Spleen (tissue), 11 donors: ENCODE measurements at regions not wholly inside any gene's neighbourhood (a gene's known extent, or its start where the extent isn't known, plus 50 kb on each side); places are given as distances from the start of the nearest gene placed in this dataset.

ENCODE experiments used
- DNase-seq: peaks from one replicate; pipeline ENCODE4 v3.0.0-alpha.2; 2020
- H3K27ac ChIP-seq, 8 donors: fragments of 200-600 bp; sonication (generic) in 7 of 8; 1 replicate in 4 of 8; 2 replicates in 4 of 8; pipeline versions ENCODE4 v1.5.0 to v1.8.0; 2016 to 2021; ENCODE audit warnings: inconsistent platforms in 4 of 8, mild to moderate bottlenecking in 4 of 8, moderate library complexity in 1 of 8
- H3K27me3 ChIP-seq, 7 donors: fragments of 200-600 bp; sonication (generic) in 6 of 7; replicated peaks in 1 of 7; 1 replicate in 4 of 7; 2 replicates in 3 of 7; pipeline versions ENCODE4 v1.5.0 to v1.8.0; 2016 to 2021; ENCODE audit warnings: inconsistent platforms in 3 of 7, mild to moderate bottlenecking in 1 of 7
- H3K36me3 ChIP-seq, 6 donors: fragments of 200-600 bp; sonication (generic) in 5 of 6; 1 replicate in 4 of 6; 2 replicates in 2 of 6; pipeline versions ENCODE4 v1.5.0 to v1.8.0; 2016 to 2021; ENCODE audit warnings: inconsistent platforms in 2 of 6
- H3K4me1 ChIP-seq, 6 donors: fragments of 200-600 bp; sonication (generic) in 5 of 6; 1 replicate in 3 of 6; 2 replicates in 3 of 6; pipeline versions ENCODE4 v1.5.0 to v1.8.0; 2016 to 2021; ENCODE audit warnings: inconsistent platforms in 3 of 6
- H3K4me3 ChIP-seq, 8 donors: fragments of 200-600 bp; sonication (generic) in 7 of 8; 1 replicate in 4 of 8; 2 replicates in 4 of 8; pipeline versions ENCODE4 v1.5.0 to v1.8.0; 2016 to 2021; ENCODE audit warnings: inconsistent platforms in 4 of 8, mild to moderate bottlenecking in 4 of 8, moderate library complexity in 2 of 8
- H3K9me3 ChIP-seq, 8 donors: fragments of 200-600 bp; sonication (generic) in 7 of 8; 1 replicate in 4 of 8; 2 replicates in 4 of 8; pipeline versions ENCODE4 v1.5.0 to v1.8.0; 2016 to 2021; ENCODE audit warnings: inconsistent platforms in 4 of 8
- CTCF ChIP-seq, 11 experiments: fragments of 200-600 bp in 7 of 11; fragments of 450-650 bp in 4 of 11; sonication (generic) in 4 of 11; IDR thresholded peaks in 8 of 11; conservative IDR thresholded peaks in 3 of 11; 1 replicate in 7 of 11; 2 replicates in 4 of 11; pipeline versions ENCODE4 v1.4.0 to v1.8.0; 2016 to 2021; ENCODE audit warnings: antibody characterized with exemption in 11 of 11, inconsistent platforms in 4 of 11, mild to moderate bottlenecking in 1 of 11
- POLR2A ChIP-seq, 3 donors: fragments of 450-650 bp; IDR thresholded peaks; one replicate each; pipeline ENCODE4 v1.5.1; 2017; ENCODE audit warnings: antibody characterized with exemption in 3 of 3, mild to moderate bottlenecking in 1 of 3
- POLR2AphosphoS5 ChIP-seq, 3 donors: sonication (generic); formaldehyde crosslinking; IDR thresholded peaks; one replicate each; pipeline ENCODE4 v1.5.1; 2017; ENCODE audit warnings: antibody characterized with exemption in 3 of 3
- WGBS, 5 donors: extraction: QIAGEN DNeasy Blood & Tissue Kit in 3 of 5; methylation state at CpG; one replicate each; pipeline versions ENCODE4 v1.1.5 to v1.1.7; 2013 to 2018; 5-methylcytosine and 5-hydroxymethylcytosine counted together
- intact Hi-C: fragments of 100-400 bp; cut with DNase I; formaldehyde crosslinking; loops from one replicate; pipeline ENCODE4 v1.15.0; 2023; ENCODE audit warnings: low total_unique reads
- donor health status: healthy with polysubstance abuse.
- donor health status: DM: no; HTN: no; CAD: no; lungs with moderate emphysema.
- donor health status: DM: no; HTN: no; CAD: no.
- donor health status: Bipolar disorder and iron deficiency.
- donor health status: healthy.
- donor health status: DM: no; HTN: no; CAD: no.
- donor health status: DM: yes; HTN: yes; CAD: no.

GRCh38 chr12:93944911-93945310, 203.5 kb upstream of the PLXNC1 start:
- peaks cover 0 to 11% (median 4%) of the 10 kb centered on the region in 8 donors for H3K9me3 ChIP-seq
- no peaks in the 10 kb centered on the region for H3K27me3 ChIP-seq
- no peaks in the 10 kb centered on the region for H3K36me3 ChIP-seq
- H3K27ac ChIP-seq: no peak overlapping the region
- no peak overlapping the region for H3K4me3 ChIP-seq
- WGBS, 5 donors: 85 to 94% (median 90%) methylated on average over 2 of the region's 2 CpGs
- H3K4me1 ChIP-seq: no peaks in the 10 kb centered on the region
- TF ChIP-seq CTCF (IDR thresholded peaks at IDR 0.05 in 8 of 11, conservative IDR thresholded peaks at IDR 0.05 in 3 of 11) (no peak), POLR2AphosphoS5 (IDR thresholded peaks at IDR 0.05) (no peak), POLR2A (IDR thresholded peaks at IDR 0.05) (no peak)
- DNase-seq: no peak
- intact Hi-C loops: no loop called here

- no peak overlapping the region for H3K27ac ChIP-seq
- WGBS, 5 donors: 40 to 58% (median 42%) methylated on average over 2 of the region's 2 CpGs
- H3K4me1 ChIP-seq: no peaks in the 10 kb centered on the region
- no peak for DNase-seq
- no peaks in the 10 kb centered on the region for H3K27me3 ChIP-seq
- H3K4me3 ChIP-seq: no peak overlapping the region
- H3K9me3 ChIP-seq: peaks cover 0 to 14% (median 7%) of the 10 kb centered on the region in 8 donors
- intact Hi-C loops: no loop called here
- no peaks in the 10 kb centered on the region for H3K36me3 ChIP-seq
- no peak for TF ChIP-seq POLR2A (IDR thresholded peaks at IDR 0.05)
- TF ChIP-seq CTCF (IDR thresholded peaks at IDR 0.05 in 8 of 11, conservative IDR thresholded peaks at IDR 0.05 in 3 of 11): no peak
- TF ChIP-seq POLR2AphosphoS5 (IDR thresholded peaks at IDR 0.05): no peak
These were observed 201.7 kb upstream of the PLXNC1 start for GRCh38 chr12:93946542-93947150.

- no peaks in the 10 kb centered on the region for H3K27me3 ChIP-seq
- DNase-seq: no peak
- TF ChIP-seq POLR2AphosphoS5 (IDR thresholded peaks at IDR 0.05) (no peak), POLR2A (IDR thresholded peaks at IDR 0.05) (no peak), CTCF (IDR thresholded peaks at IDR 0.05 in 8 of 11, conservative IDR thresholded peaks at IDR 0.05 in 3 of 11) (no peak)
- H3K9me3 ChIP-seq: peaks cover 0 to 14% (median 7%) of the 10 kb centered on the region in 8 donors
- no peak overlapping the region for H3K27ac ChIP-seq
- no peak overlapping the region for H3K4me3 ChIP-seq
- WGBS, 5 donors: 92 to 97% (median 95%) methylated on average over 3 of the region's 3 CpGs
- no peaks in the 10 kb centered on the region for H3K4me1 ChIP-seq
- intact Hi-C loops: no loop called here
- no peaks in the 10 kb centered on the region for H3K36me3 ChIP-seq
These were observed 200.9 kb upstream of the PLXNC1 start for GRCh38 chr12:93947486-93947885.

GRCh38 chr12:93950311-93950710, 198.1 kb upstream of the PLXNC1 start:
- intact Hi-C loops: no loop called here
- WGBS, 5 donors: 88 to 97% (median 92%) methylated on average over 3 of the region's 3 CpGs

More at GRCh38 chr12:93950311-93950710, 198.1 kb upstream of the PLXNC1 start:
- no peak overlapping the region for H3K27ac ChIP-seq
- H3K4me1 ChIP-seq: no peaks in the 10 kb centered on the region
- no peak for DNase-seq
- peaks cover 0 to 14% (median 7%) of the 10 kb centered on the region in 8 donors for H3K9me3 ChIP-seq
- H3K4me3 ChIP-seq: no peak overlapping the region
- H3K27me3 ChIP-seq: no peaks in the 10 kb centered on the region
- no peaks in the 10 kb centered on the region for H3K36me3 ChIP-seq
- TF ChIP-seq POLR2A (IDR thresholded peaks at IDR 0.05): no peak
- TF ChIP-seq POLR2AphosphoS5 (IDR thresholded peaks at IDR 0.05): no peak
- TF ChIP-seq CTCF (IDR thresholded peaks at IDR 0.05 in 8 of 11, conservative IDR thresholded peaks at IDR 0.05 in 3 of 11): no peak
